Neural progenitor cell (in vitro differentiated cells): ENCODE measurements at regions not wholly inside any gene's neighbourhood (a gene's known extent, or its start where the extent isn't known, plus 50 kb on each side); places are given as distances from the start of the nearest gene placed in this dataset.
"Not testable (repeated sequence)": the region's sequence is repeated elsewhere in the genome, so short reads cannot be mapped to it uniquely, and the experiment has no call there.

ENCODE experiments used
- CTCF ChIP-seq: fragments of 200-600 bp; sonication (generic); IDR thresholded peaks from 2 replicates; pipeline ENCODE4 v1.5.1; 2017; ENCODE audit warnings: antibody characterized with exemption, mild to moderate bottlenecking
- EZH2 ChIP-seq: fragments of 200-600 bp; sonication (generic); IDR thresholded peaks from 2 replicates; pipeline ENCODE4 v1.6.1; 2017; ENCODE audit warnings: antibody characterized with exemption, mild to moderate bottlenecking, moderate library complexity

GRCh38 chr9:64439747-64440146 is 845.3 kb downstream of the FOXD4L5 start:
- TF ChIP-seq CTCF, EZH2: not testable (repeated sequence)
